Prostate gland (tissue), 2 donors: ENCODE measurements at regions not wholly inside any gene's neighbourhood (a gene's known extent, or its start where the extent isn't known, plus 50 kb on each side); places are given as distances from the start of the nearest gene placed in this dataset.

Experiments used
- DNase-seq: peaks from one replicate; pipeline ENCODE4 v3.0.0-alpha.2; 2019; ENCODE audit warnings: low spot score
- H3K27ac ChIP-seq, 2 donors: fragments of 200-600 bp; sonication (generic); 2 replicates each; pipeline ENCODE4 v1.5.1; 2017 to 2019
- H3K27me3 ChIP-seq: fragments of 200-600 bp; sonication (generic); replicated peaks from 2 replicates; pipeline ENCODE4 v1.5.1; 2019; ENCODE audit not compliant: insufficient read depth
- H3K36me3 ChIP-seq, 2 donors: fragments of 200-600 bp; sonication (generic); 1 replicate in 1 of 2; 2 replicates in 1 of 2; pipeline versions ENCODE4 v1.5.1 to v1.8.1; 2017 to 2019
- H3K4me1 ChIP-seq: fragments of 200-600 bp; sonication (generic); replicated peaks from 2 replicates; pipeline ENCODE4 v1.5.1; 2019
- H3K4me3 ChIP-seq, 2 donors: fragments of 200-600 bp; sonication (generic); 2 replicates each; pipeline ENCODE4 v1.5.1; 2017 to 2019
- H3K9me3 ChIP-seq: fragments of 200-600 bp; sonication (generic); 2 replicates; pipeline ENCODE4 v1.5.1; 2017
- POLR2A ChIP-seq: fragments of 450-650 bp; IDR thresholded peaks from one replicate; pipeline ENCODE4 v1.6.1; 2016; ENCODE audit warnings: antibody characterized with exemption, mild to moderate bottlenecking
- POLR2AphosphoS5 ChIP-seq: sonication (generic); formaldehyde crosslinking; IDR thresholded peaks from one replicate; pipeline ENCODE4 v1.6.1; 2017; ENCODE audit warnings: antibody characterized with exemption
- WGBS: methylation state at CpG from one replicate; pipeline ENCODE4 v1.1.5; 2018; 5-methylcytosine and 5-hydroxymethylcytosine counted together
- intact Hi-C: fragments of 100-400 bp; cut with DNase I; formaldehyde crosslinking; loops from one replicate; pipeline ENCODE4 v1.14.2; 2022
- TF ChIP-seq, protein P1 (sequence below), 4 experiments: fragments of 200-600 bp in 2 of 4; fragments of 450-650 bp in 2 of 4; sonication (generic) in 2 of 4; IDR thresholded peaks; 1 replicate in 3 of 4; 2 replicates in 1 of 4; pipeline ENCODE4 v1.5.1; 2016 to 2019; ENCODE audit warnings: antibody characterized with exemption in 4 of 4, mild to moderate bottlenecking in 2 of 4, moderate library complexity in 2 of 4

DNA sequence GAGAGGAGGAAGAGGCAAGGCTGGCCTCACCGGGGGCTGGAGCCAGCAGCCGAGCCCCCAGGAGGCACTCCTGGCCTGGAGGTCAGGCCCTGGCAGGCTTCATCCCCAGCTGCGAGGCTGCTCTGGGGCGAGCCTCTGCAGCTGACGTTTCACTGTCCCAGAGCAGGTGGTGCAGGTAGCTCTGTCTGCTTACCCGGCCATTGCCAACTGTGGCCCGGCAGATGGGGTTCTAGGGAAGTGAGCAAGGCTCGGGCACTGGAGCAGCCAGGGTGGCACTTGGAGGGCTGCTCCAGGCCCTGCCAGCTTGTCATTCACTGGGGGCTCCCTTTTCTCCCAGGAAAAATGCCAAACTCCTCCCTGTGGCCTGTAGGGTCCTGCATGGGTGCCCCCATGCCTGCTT, 118.7 kb upstream of the ANO1 start:
- no peak for DNase-seq
- no peaks in the 10 kb centered on the region for H3K27me3 ChIP-seq
- no peak overlapping the region for H3K27ac ChIP-seq
- H3K9me3 ChIP-seq, result no peaks in the 10 kb centered on the region
- no peaks in the 10 kb centered on the region for H3K36me3 ChIP-seq
- no peaks in the 10 kb centered on the region for H3K4me1 ChIP-seq
- TF ChIP-seq POLR2AphosphoS5 (no peak), POLR2A (no peak)
- TF ChIP-seq, protein P1, sequence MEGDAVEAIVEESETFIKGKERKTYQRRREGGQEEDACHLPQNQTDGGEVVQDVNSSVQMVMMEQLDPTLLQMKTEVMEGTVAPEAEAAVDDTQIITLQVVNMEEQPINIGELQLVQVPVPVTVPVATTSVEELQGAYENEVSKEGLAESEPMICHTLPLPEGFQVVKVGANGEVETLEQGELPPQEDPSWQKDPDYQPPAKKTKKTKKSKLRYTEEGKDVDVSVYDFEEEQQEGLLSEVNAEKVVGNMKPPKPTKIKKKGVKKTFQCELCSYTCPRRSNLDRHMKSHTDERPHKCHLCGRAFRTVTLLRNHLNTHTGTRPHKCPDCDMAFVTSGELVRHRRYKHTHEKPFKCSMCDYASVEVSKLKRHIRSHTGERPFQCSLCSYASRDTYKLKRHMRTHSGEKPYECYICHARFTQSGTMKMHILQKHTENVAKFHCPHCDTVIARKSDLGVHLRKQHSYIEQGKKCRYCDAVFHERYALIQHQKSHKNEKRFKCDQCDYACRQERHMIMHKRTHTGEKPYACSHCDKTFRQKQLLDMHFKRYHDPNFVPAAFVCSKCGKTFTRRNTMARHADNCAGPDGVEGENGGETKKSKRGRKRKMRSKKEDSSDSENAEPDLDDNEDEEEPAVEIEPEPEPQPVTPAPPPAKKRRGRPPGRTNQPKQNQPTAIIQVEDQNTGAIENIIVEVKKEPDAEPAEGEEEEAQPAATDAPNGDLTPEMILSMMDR (IDR thresholded peaks at IDR 0.05), result no peak
- intact Hi-C loops, result no loop called here
- no peak overlapping the region for H3K4me3 ChIP-seq
- 88% methylated on average over 8 of the region's 8 CpGs for WGBS

DNA sequence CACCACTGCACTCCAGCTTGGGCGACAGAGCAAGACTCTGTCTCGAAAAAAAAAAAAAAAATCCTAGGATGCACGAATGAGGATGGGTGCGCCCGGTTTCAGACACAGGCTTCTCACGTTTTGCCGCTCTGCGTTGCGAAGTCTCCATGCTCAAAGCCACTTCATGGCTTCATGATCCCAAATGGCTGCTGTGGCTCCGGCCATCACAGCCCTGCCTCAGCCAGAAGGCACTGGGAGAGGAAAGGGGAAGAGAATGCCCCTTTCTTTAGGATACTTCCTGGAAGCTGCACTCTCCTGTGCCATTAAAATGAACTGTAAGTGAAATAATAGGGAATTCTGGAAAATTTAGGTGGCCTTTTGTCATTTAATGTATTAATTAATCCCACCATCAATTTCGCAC, 116.4 kb upstream of the ANO1 start:
- Histone ChIP-seq H3K4me3 (no peak overlapping the region), H3K9me3 (no peaks in the 10 kb centered on the region), H3K36me3 (no peaks in the 10 kb centered on the region), H3K27me3 (no peaks in the 10 kb centered on the region), H3K27ac (no peak overlapping the region), H3K4me1 (no peaks in the 10 kb centered on the region)
- TF ChIP-seq, protein P1 (IDR thresholded peaks at IDR 0.05), result no peak
- no peak for TF ChIP-seq POLR2AphosphoS5
- no peak for TF ChIP-seq POLR2A
- intact Hi-C loops, result no loop called here
- DNase-seq, result no peak
- 88% methylated on average over 11 of the region's 11 CpGs for WGBS

GRCh38 chr11:69962152-69962551, 116.0 kb upstream of the ANO1 start:
- no peak for TF ChIP-seq POLR2AphosphoS5
- no peak for TF ChIP-seq POLR2A
- TF ChIP-seq, protein P1 (IDR thresholded peaks at IDR 0.05), result no peak
- WGBS, result 55% methylated on average over 9 of the region's 9 CpGs

GRCh38 chr11:69963533-69964246, 114.4 kb upstream of the ANO1 start:
- H3K27ac ChIP-seq, result no peak overlapping the region
- 20% methylated on average over 8 of the region's 8 CpGs for WGBS
- no peak for DNase-seq
- H3K9me3 ChIP-seq, result no peaks in the 10 kb centered on the region
- no peak overlapping the region for H3K4me3 ChIP-seq
- H3K4me1 ChIP-seq, result no peaks in the 10 kb centered on the region
- no peaks in the 10 kb centered on the region for H3K36me3 ChIP-seq
- TF ChIP-seq POLR2AphosphoS5 (no peak), POLR2A (no peak)
- TF ChIP-seq, protein P1 (IDR thresholded peaks at IDR 0.05), result no peak
- intact Hi-C loops, result no loop called here
- no peaks in the 10 kb centered on the region for H3K27me3 ChIP-seq

More at GRCh38 chr11:69962152-69962551, 116.0 kb upstream of the ANO1 start:
- H3K27me3 ChIP-seq, result no peaks in the 10 kb centered on the region
- H3K36me3 ChIP-seq, result no peaks in the 10 kb centered on the region
- no peak overlapping the region for H3K4me3 ChIP-seq
- no peak overlapping the region for H3K27ac ChIP-seq
- no peaks in the 10 kb centered on the region for H3K4me1 ChIP-seq
- intact Hi-C loops, result no loop called here
- H3K9me3 ChIP-seq, result no peaks in the 10 kb centered on the region
- no peak for DNase-seq

- no peaks in the 10 kb centered on the region for H3K36me3 ChIP-seq
- H3K9me3 ChIP-seq, result no peaks in the 10 kb centered on the region
- H3K27me3 ChIP-seq, result no peaks in the 10 kb centered on the region
- no peak for DNase-seq
- TF ChIP-seq, protein P1 (IDR thresholded peaks at IDR 0.05), result no peak
- no peak for TF ChIP-seq POLR2A
- TF ChIP-seq POLR2AphosphoS5, result no peak
- intact Hi-C loops, result no loop called here
- H3K4me3 ChIP-seq, result no peak overlapping the region
- H3K4me1 ChIP-seq, result no peaks in the 10 kb centered on the region
- 63% methylated on average over 6 of the region's 6 CpGs for WGBS
- no peak overlapping the region for H3K27ac ChIP-seq
Observed at GRCh38 chr11:69964247-69964643, 113.9 kb upstream of the ANO1 start.
